HG02798 (cell line): ENCODE measurements at regions not wholly inside any gene's neighbourhood (a gene's known extent, or its start where the extent isn't known, plus 50 kb on each side); places are given as distances from the start of the nearest gene placed in this dataset.

Experiments used
- ATAC-seq: cut with Tn5 transposase; IDR thresholded peaks from one replicate; pipeline ENCODE4 v1.9.1; 2021; ENCODE audit warnings: mild to moderate bottlenecking; ENCODE audit not compliant: unreplicated experiment, poor library complexity

DNA sequence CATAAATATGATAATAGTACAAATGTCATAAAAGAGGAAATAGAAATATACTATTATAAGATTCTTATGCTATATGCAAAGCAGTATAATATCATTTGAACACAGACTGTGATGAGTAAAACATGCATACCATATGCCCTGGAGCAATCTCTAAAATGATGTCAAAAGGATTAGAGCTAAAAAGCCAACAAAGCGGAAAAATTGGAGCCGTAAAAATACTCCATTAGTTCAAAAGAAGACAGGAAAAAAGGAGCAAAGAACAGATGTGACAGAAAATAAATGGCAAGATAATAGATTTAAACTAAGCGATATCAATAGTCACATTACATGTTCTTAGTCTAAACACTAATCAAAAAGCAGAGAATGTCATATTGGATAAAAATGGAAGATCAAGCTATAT lies 191.0 kb upstream of the PLPP4 start:
- ATAC-seq = no peak

DNA sequence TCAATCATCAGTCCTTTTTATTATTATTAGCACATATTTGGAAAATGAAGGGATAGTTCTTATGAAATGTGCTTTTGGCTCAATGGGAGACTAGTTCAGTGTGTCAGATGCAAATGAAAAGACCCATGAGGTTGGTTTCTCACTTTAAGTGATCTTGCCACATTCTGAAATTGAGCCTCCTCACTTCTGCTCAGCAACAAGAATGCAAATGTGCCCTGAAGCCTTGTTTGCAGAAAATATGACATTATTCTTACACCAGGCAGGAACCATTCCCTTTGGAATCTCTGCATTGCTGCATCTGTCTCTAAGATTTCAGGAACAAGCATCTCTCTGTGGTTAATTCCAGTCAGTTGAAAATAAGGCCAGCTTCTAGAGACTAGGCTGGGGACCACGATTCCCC lies 186.1 kb upstream of the PLPP4 start:
- no peak for ATAC-seq

DNA sequence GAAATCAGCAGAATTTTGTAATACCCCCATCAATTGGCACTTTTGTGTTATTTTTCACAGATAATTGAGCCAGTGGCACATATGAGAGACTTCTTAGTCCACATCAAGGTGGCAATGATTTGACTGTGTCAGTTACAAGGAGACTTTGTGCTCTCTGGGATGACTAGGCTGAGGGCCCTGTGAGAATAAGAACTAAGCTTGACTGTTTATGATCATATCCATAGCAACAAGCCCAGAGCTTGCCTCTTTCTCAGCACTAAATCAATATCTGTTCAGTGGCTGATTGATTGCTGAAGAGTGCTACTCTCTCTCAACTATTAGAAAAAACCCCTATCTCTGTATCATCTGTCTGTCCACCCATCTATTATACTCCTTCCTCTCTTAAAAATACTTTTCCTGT lies 185.3 kb upstream of the PLPP4 start:
- no peak for ATAC-seq

DNA sequence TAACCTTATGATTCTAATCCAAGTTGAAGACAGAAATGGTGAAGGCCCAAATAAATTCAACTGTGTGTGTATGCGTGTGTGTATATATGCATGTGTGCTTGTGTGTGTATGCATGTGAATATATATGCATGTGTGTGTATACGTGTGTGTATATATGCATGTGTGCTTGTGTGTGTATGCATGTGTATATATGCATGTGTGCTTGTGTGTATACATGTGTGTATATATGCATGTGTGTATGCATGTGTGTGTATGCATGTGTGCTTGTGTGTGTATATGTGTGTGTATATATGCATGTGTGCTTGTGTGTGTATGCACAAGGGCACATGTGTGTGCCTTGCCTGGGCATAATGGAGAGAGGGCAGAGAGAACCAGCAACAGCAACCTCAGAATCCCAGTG lies 184.7 kb upstream of the PLPP4 start:
- no peak for ATAC-seq

DNA sequence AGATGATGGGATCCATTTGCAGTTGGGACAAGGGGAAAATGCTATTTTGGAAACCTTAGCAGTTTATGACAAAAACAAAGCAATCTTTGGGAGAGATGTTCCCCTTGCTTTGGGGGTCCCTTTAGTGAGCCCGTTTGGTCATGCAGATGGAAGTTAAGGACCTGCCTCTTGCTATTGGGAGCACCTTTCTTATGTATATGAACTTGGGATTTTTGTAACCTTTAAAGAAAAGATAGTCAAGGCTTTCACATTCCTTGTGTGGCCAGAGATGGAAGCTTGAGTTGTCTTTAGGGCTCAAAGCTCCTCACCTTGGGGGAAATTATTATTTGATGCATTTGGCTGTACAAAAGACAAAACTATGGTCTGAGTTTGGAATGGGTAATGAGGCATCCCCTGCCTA lies 179.0 kb upstream of the PLPP4 start:
- ATAC-seq = no peak

- ATAC-seq = no peak
Observed at GRCh38 chr10:120279196-120279595, 177.8 kb upstream of the PLPP4 start.

DNA sequence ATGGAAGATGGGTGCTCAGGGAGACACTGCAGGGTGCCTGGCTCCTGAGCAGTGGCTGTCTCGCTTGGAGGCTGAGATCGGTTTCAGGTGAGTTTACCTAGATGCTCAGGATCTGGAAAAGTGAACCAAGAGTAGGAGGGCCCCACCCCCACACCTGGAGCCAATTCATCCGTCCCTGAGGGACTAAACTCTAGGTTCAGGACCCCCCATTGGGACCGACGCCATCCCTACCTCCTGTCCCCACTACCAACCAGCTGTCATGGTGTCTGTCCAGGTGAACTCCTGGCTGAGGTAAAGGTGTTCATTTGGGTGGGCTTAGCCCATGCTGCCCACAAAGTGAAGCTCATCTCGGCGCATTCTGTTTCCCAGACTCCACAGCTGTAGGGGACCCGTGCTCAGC lies 174.6 kb upstream of the PLPP4 start:
- ATAC-seq = no peak

GRCh38 chr10:120282846-120283492 lies 174.1 kb upstream of the PLPP4 start:
- no peak for ATAC-seq

DNA sequence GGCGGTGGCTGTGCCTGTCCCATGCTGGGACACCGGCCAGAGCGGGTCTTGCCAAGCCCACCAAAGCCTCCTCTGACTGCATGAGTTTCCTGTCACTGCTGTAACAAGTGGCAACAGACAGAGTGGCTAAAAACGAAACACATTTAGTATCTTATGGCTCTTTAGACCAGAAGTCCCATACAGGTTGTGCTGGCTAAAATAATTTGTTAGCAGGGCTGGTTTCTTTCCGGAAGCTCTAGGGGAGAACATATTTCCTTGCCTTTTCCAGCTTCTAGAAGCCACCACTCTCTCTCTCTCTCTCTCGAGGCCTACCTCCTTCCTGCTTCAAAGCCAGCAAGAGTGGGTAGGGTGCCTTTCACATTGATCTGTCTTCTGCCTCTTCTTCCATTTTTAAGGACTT lies 171.6 kb upstream of the PLPP4 start:
- no peak for ATAC-seq

GRCh38 chr10:120286280-120286679 lies 170.7 kb upstream of the PLPP4 start:
- ATAC-seq = no peak

GRCh38 chr10:120300513-120300912 lies 156.5 kb upstream of the PLPP4 start:
- no peak for ATAC-seq

DNA sequence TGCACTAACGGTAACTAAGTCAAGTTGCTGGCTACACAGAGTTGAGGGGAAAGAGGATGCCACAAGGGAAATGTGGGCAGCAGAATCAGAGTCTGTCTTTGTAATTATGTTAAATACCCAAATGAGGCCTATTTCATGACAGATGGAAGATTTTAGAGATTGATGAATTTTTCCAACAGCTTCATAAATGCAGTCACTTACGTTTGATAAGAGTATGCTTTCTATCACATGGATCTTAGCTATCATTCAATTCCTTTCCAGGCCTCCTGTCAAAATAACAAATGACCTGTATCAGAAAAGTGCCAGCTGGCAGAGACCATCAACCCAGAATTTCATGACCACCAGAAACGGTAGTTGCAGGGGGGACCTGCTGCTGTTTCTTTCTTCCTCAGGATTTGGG lies 148.4 kb upstream of the PLPP4 start:
- ATAC-seq = no peak

DNA sequence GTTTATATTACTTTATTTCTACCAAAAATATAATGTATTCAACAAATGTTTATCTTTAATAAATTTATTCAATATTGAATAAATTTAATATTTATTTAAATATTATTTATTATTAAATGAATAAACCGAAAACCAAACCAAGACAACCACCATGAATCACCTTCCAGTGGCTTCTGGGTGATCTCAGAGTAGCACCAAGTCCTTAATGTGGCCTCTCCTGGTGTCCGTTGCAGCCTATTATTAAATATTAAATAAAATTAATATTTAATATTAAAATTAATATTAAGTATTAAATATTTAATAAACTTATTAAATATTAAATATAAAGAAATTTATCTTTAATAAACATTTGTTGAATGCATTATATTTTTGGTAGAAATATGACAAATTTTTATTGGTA lies 143.3 kb upstream of the PLPP4 start:
- no peak for ATAC-seq

DNA sequence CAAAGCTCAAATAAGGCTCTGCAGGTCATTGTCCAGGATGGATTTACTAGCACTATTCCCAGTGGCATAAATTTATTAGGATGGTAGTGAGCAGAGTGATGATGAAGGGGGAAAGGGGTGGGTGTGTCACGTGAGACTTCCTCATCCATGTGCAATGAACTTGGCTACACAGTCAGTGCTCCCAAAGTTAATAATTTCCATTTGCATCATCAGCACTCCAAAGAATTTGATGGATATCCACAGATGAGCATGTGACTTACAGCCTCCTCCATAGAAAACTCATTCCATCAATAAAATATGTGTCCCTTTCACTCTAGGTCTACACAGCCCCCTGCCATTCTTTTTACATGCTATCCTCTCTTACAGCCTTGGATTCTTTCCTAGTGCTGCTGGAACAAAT lies 142.6 kb upstream of the PLPP4 start:
- ATAC-seq = no peak

DNA sequence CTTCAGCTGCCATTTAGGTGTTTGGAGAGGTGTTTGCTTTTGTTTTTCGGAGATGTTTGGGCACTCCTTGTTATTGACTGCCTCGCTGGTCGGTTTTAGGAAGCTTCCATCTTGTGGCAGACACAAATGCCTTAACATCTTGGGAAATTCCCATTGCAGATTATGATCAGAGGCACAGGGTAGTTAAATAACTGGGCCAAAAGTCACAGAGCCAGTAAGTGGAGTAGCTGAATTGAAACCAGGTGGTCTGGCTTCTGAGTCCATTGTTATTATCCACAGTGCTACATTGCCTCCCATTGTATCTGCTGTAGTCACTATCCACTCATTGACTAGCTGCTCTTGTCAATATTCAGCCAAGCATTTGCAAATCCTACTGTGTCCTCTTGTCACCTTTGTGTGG lies 138.2 kb upstream of the PLPP4 start:
- ATAC-seq = no peak

DNA sequence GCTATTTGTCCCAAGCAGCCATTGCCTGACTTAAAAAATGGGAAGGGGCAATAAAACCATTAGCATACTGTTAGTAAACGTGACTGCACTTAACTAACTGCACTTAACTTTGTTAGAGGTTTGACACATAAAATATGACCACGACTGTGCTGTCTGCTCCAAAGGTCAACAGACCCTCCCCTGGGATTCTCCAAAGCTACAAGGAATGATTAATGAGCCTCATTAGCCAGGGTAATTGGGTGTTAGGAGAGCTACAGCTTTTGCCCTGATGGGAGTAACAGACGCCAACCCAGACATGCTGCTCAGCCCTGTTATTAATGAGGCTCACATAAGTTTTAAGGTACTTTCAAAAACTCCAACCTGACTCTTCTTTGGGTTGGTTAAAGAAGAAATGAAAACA lies 129.4 kb upstream of the PLPP4 start:
- no peak for ATAC-seq

DNA sequence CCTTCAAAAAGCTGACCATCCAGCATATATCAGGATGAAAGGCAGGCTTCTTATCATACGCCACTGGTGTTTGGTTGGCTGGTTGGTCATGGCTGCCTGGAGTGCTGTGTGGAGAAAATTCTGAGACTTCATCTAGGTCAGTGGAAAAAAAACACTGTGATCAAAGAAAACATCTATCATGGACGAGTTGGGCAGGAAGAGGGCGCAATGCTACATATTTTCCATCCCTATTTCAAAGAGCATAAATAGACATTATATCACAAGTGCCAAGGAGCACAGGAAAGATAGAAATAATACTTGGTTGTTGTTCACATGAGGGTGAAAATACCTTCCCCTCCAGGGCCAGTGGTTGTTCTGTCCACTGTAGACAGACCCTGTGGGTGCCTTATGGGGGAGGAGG lies 128.4 kb upstream of the PLPP4 start:
- ATAC-seq = no peak

DNA sequence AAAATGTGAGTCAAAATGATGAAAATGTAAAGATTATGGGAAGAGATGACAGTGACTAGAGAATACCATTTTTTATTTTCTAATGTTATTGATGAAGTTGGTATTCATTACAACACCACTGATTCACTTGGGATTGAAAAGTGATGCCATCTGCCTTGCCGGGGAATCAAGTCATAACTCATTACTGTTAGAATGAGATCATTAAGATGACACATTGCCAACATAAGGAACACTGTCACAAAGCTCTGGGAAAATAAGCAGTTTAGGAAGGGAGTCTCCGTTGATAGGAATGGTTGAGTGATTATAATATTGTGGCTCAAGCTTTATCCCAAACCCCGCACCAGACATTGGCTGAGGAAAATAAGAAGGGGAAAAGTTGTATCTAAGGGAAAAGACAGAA lies 121.5 kb upstream of the PLPP4 start:
- no peak for ATAC-seq

DNA sequence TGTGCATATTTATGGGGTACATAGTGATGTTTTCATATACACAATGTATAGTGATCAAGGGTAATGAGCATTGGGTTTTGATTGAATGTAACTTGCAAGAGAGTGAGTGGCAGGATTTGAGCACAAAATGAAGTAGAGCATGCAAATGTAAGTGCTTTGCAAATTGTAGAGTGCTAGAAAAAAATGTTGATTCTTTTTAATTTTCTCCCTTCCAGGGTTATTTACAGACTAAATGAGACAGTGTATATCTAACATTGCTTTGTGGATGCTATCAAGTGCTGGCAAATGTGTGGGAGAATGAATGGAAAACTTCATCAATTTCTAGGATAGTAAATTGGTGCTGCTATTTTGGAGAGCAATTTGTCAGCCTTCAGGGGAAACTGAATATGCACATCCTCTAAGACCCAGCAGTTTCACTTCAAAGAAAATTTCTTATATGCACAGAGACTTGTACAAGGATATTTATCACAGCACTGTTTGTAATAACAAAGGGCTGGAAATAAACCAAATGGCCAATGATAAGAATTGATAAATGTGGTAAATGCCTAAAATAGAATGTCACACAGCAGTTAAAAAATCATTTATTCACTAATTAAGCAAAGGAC lies 120.6 kb upstream of the PLPP4 start:
- ATAC-seq = no peak

DNA sequence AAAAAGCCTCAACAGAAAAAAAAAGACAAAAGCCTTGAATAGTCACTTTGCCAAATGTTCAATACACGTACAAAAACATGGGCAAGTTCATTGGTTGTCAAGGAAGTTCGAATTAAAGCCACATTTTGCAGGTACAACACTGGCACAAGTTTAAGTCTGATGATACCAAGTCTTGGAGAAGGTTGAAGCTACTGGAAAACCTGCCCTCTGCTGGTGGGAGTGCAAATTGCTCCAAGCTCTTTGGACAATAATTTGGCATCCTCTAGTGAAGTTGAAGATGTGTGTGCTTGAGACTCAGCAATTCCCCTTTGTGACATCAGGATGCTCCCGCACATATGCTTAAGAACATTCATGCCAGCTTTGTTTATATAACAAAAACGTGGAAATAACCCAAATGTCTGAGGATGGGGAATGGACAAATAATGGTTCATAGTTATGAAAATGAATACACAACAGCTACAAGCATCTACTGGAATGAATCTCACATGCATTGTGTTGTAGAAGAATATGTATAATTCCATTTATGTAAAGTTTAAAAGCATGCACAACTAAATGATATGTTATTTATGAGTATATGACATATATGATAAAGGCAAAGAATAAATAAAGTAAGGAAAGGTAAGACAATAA lies 120.0 kb upstream of the PLPP4 start:
- peak; percentile 54 for ATAC-seq

- no peak for ATAC-seq
Observed at GRCh38 chr10:120342115-120342714, 114.8 kb upstream of the PLPP4 start.

DNA sequence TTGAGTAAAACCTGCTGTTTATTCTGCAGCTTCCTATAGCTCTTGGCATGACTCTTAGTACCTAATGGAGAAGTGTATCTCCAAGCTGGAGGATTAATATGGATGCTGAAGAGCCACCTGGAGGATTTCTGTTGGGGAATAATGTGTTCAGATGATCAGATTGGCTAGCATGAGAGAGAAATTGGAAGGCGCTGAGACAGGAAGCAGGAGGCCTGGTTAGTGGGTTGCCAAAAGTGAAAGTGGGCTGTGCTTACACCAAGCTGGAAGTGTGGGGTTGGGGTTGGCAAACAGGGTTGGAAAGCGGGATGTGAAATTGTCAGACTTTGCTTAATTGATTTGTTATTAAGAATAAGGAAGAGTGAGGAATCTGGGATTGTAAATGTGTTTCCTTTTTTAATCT lies 111.8 kb upstream of the PLPP4 start:
- no peak for ATAC-seq
